K562 (cell line): ENCODE measurements at regions not wholly inside any gene's neighbourhood (a gene's known extent, or its start where the extent isn't known, plus 50 kb on each side); places are given as distances from the start of the nearest gene placed in this dataset.
"Not testable (repeated sequence)": the region's sequence is repeated elsewhere in the genome, so short reads cannot be mapped to it uniquely, and the experiment has no call there.

Experiments
- ATAC-seq: fragments of 200-7000 bp; cut with Tn5 transposase; 3 replicates; pipeline ENCODE4 v1.9.1; 2020; ENCODE audit warnings: moderate library complexity
- BruUV-seq: library from RNA; stranded (reverse); fragments of 400-500 nt; replicated peaks from 2 replicates; lab custom pipeline; 2021; lab: Mats Ljungman, UMichigan
- CTCF ChIA-PET: fragments of 300-600 bp; formaldehyde crosslinking; extraction: SDS; loops from one replicate; lab custom pipeline; 2021; ENCODE audit warnings: low intra/inter-chr PET ratio; lab: Yijun Ruan, JAX
- POLR2A ChIA-PET: fragments of 300-600, 350-650 bp; sonication (Branson Sonifier 250); formaldehyde crosslinking; extraction: SDS; loops from one replicate; lab custom pipeline; 2021; ENCODE audit warnings: antibody characterized with exemption, inconsistent platforms; lab: Yijun Ruan, JAX
- DNase-seq, 4 experiments: peaks; one replicate each; pipeline versions ENCODE4 v3.0.0 to v3.0.0-alpha.2; 2011 to 2018; ENCODE audit warnings: low spot score in 3 of 4, mixed read lengths in 3 of 4; ENCODE audit errors: extremely low read depth in 1 of 4
- FAIRE-seq: peaks from 2 replicates; lab custom pipeline; 2011; peaks lifted over from hg19 to GRCh38; lab: Jason Lieb, UNC
- H2AFZ ChIP-seq: 2 replicates; pipeline ENCODE4 v1.6.0; 2011; ENCODE audit warnings: low read depth, low read length, control low read depth, inconsistent platforms
- H3K27ac ChIP-seq: fragments of 200-600 bp; 3 replicates; pipeline ENCODE4 v1.8.0; 2011; ENCODE audit warnings: low read depth, mild to moderate bottlenecking, control low read depth, inconsistent platforms, low read length, moderate library complexity, mixed read lengths; ENCODE audit errors: extremely low read depth
- H3K27me3 ChIP-seq, 2 experiments: fragments of 300-600 bp in 1 of 2; 2 replicates in 1 of 2; 3 replicates in 1 of 2; pipeline versions ENCODE4 v1.6.0 to v1.8.0; 2011; ENCODE audit warnings: inconsistent platforms in 2 of 2, low read length in 2 of 2, mild to moderate bottlenecking in 1 of 2, mixed read lengths in 1 of 2, moderate library complexity in 1 of 2; ENCODE audit not compliant: control insufficient read depth in 2 of 2, insufficient read depth in 2 of 2
- H3K36me3 ChIP-seq: fragments of 300-600 bp; 3 replicates; pipeline ENCODE4 v1.8.0; 2011; ENCODE audit warnings: mild to moderate bottlenecking, low read length, inconsistent platforms; ENCODE audit not compliant: control insufficient read depth, insufficient read depth
- H3K4me1 ChIP-seq, 2 experiments: fragments of 200-600 bp in 1 of 2; replicated peaks in 1 of 2; 2 replicates in 1 of 2; 3 replicates in 1 of 2; pipeline versions ENCODE4 v1.5.1 to v1.8.0; 2011; ENCODE audit warnings: inconsistent platforms in 2 of 2, low read length in 2 of 2, mild to moderate bottlenecking in 1 of 2, mixed read lengths in 1 of 2, moderate library complexity in 1 of 2; ENCODE audit not compliant: control insufficient read depth in 2 of 2, insufficient read depth in 2 of 2
- H3K4me2 ChIP-seq: 2 replicates; pipeline ENCODE4 v1.6.1; 2011; ENCODE audit warnings: low read length, control low read depth, inconsistent platforms, mixed read lengths; ENCODE audit not compliant: insufficient read depth
- H3K4me3 ChIP-seq: fragments of 200-600 bp; sonication (generic), shearing (Covaris generic); 2 replicates; pipeline ENCODE4 v1.5.1; 2016; ENCODE audit warnings: control low read depth, inconsistent platforms
- H3K79me2 ChIP-seq: fragments of 200-600 bp; 3 replicates; pipeline ENCODE4 v1.8.0; 2011; ENCODE audit warnings: low read length, inconsistent platforms; ENCODE audit not compliant: control insufficient read depth, insufficient read depth
- H3K9ac ChIP-seq, 2 experiments: 2 replicates each; pipeline versions ENCODE4 v1.6.0 to v1.6.1; 2011; ENCODE audit warnings: low read depth in 2 of 2, low read length in 2 of 2, control low read depth in 1 of 2, inconsistent platforms in 1 of 2, mild to moderate bottlenecking in 1 of 2, mixed read lengths in 1 of 2; ENCODE audit not compliant: insufficient read depth in 1 of 2
- H3K9me1 ChIP-seq: one replicate; pipeline ENCODE4 v1.6.0; 2011; ENCODE audit warnings: inconsistent platforms, mild to moderate bottlenecking, low read length, moderate library complexity; ENCODE audit not compliant: control insufficient read depth, insufficient read depth
- H3K9me3 ChIP-seq: replicated peaks from 2 replicates; pipeline ENCODE4 v1.5.1; 2011; ENCODE audit warnings: low read depth, low read length, inconsistent platforms; ENCODE audit not compliant: control insufficient read depth, insufficient read depth
- H4K20me1 ChIP-seq: replicated peaks from 2 replicates; pipeline ENCODE4 v1.6.1; 2011; ENCODE audit warnings: low read length, inconsistent platforms, mixed read lengths; ENCODE audit not compliant: control insufficient read depth, insufficient read depth
- ELF1 ChIP-seq: fragments of 200-800 bp; sonication (Bioruptor generic); IDR thresholded peaks from 2 replicates; pipeline ENCODE4 v1.6.1; 2016; ENCODE audit warnings: missing genetic modification characterization, missing compliant biosample characterization
- EP300 ChIP-seq: IDR thresholded peaks from 2 replicates; pipeline ENCODE4 v1.6.1; 2012; ENCODE audit warnings: low read length, improper control_type of control experiment
- POLR2G ChIP-seq: fragments of 200-400 bp; formaldehyde crosslinking; IDR thresholded peaks from 2 replicates; pipeline ENCODE4 v1.6.1; 2017; ENCODE audit warnings: low read depth, mild to moderate bottlenecking, antibody characterized with exemption, low read length, moderate library complexity
- RBBP5 ChIP-seq: fragments of 200-600 bp; sonication (generic); IDR thresholded peaks from 2 replicates; pipeline ENCODE4 v1.6.1; 2012; ENCODE audit warnings: borderline replicate concordance, mild to moderate bottlenecking, low read length, control low read depth, inconsistent platforms; ENCODE audit not compliant: insufficient read depth, poor library complexity, severe bottlenecking
- XRCC4 ChIP-seq: IDR thresholded peaks from one replicate; pipeline ENCODE4 v1.6.1; 2011; ENCODE audit not compliant: insufficient read depth, insufficient read length; ENCODE audit errors: extremely low read depth
- WGBS: fragments of 100-300 bp; shearing (Covaris generic); methylation state at CpG from one replicate; pipeline ENCODE4 v1.1.6; 2016; ENCODE audit warnings: low coverage, mixed read lengths; ENCODE audit not compliant: insufficient coverage; ENCODE audit errors: missing lambda C conversion rate; 5-methylcytosine and 5-hydroxymethylcytosine counted together
- in situ Hi-C: fragments of 300-500 bp; cut with MboI; formaldehyde crosslinking; loops from 4 replicates; pipeline ENCODE4 v1.15.0; 2018; ENCODE audit warnings: inconsistent platforms, mixed read lengths
- intact Hi-C: fragments of 100-400 bp; cut with micrococcal nuclease; formaldehyde crosslinking; loops from 2 replicates; pipeline ENCODE4 v1.14.2; 2022
- TF ChIP-seq, protein P1 (sequence below): fragments of 250-450 bp; sonication (Bioruptor Pico); IDR thresholded peaks from 2 replicates; pipeline ENCODE4 v1.9.0; 2021; ENCODE audit warnings: mild to moderate bottlenecking, inconsistent platforms

DNA sequence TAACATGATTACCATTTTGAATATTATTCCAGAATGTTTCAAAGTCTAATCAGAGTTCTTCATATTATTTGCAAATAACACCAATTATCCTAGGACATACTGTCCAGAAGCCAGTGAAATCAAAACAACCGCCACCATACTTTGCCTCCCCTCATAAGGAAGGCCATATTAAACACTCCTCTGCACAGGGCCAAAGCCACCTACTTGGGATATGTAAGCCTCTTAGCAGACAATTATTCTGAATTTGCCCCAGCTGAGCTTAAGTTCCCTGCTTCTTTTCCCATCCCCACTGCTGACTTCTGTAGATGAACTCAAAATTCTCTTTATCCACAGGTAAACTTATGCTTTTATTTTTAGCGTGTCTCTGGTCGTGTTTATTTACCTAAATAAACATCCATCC is 374.0 kb downstream of the KIF2B start:
- ATAC-seq (no peak), DNase-seq (no peak), FAIRE-seq (no peak)
- BruUV-seq, result no TSS peak
- Histone ChIP-seq H3K4me3 (no peak overlapping the region), H3K4me2 (no peak overlapping the region), H3K9ac (no peak overlapping the region), H4K20me1 (no peaks in the 10 kb centered on the region), H3K79me2 (no peaks in the 10 kb centered on the region), H3K27me3 (no peaks in the 10 kb centered on the region), H3K4me1 (no peaks in the 10 kb centered on the region), H2AFZ (no peak overlapping the region), H3K27ac (no peak overlapping the region), H3K9me3 (no peaks in the 10 kb centered on the region), H3K36me3 (no peaks in the 10 kb centered on the region), H3K9me1 (no peaks in the 10 kb centered on the region)
- ChIA-PET CTCF (no interaction called here), POLR2A (no interaction called here)
- TF ChIP-seq RBBP5 (no peak), POLR2G (no peak), XRCC4 (no peak), ELF1 (tag) (no peak), EP300 (no peak)
- TF ChIP-seq, protein P1, sequence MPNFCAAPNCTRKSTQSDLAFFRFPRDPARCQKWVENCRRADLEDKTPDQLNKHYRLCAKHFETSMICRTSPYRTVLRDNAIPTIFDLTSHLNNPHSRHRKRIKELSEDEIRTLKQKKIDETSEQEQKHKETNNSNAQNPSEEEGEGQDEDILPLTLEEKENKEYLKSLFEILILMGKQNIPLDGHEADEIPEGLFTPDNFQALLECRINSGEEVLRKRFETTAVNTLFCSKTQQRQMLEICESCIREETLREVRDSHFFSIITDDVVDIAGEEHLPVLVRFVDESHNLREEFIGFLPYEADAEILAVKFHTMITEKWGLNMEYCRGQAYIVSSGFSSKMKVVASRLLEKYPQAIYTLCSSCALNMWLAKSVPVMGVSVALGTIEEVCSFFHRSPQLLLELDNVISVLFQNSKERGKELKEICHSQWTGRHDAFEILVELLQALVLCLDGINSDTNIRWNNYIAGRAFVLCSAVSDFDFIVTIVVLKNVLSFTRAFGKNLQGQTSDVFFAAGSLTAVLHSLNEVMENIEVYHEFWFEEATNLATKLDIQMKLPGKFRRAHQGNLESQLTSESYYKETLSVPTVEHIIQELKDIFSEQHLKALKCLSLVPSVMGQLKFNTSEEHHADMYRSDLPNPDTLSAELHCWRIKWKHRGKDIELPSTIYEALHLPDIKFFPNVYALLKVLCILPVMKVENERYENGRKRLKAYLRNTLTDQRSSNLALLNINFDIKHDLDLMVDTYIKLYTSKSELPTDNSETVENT (CRISPR knock-in tag), result no peak
- WGBS, result 0% methylated on average over 3 of the region's 3 CpGs
- in situ Hi-C loops, result no loop called here
- intact Hi-C loops, result no loop called here

DNA sequence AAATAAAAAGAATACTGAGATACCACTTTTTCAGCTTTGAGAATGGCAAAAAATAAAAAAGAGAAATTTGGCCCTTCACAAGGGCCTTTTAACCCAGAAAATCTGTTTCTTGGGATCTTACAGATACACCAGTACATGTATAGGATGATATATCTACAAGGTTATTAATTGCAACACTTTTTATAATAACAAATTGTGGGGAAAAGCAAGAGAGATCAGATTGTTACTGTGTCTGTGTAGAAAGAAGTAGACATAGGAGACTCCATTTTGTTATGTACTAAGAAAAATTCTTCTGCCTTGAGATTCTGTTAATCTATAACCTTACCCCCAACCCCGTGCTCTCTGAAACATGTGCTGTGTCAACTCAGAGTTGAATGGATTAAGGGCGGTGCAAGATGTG is 378.7 kb downstream of the KIF2B start:
- H2AFZ ChIP-seq, H3K9ac ChIP-seq, CTCF ChIA-PET, H3K4me1 ChIP-seq, ATAC-seq, H3K79me2 ChIP-seq, H3K9me3 ChIP-seq, in situ Hi-C loops, FAIRE-seq, intact Hi-C loops, H3K4me2 ChIP-seq, H3K36me3 ChIP-seq, H3K4me3 ChIP-seq, H3K27ac ChIP-seq, DNase-seq, H3K27me3 ChIP-seq, H4K20me1 ChIP-seq, H3K9me1 ChIP-seq, POLR2A ChIA-PET, BruUV-seq: not testable (repeated sequence)
- no CpG with 5 or more reads among the region's 2 CpGs for WGBS
